Panc1 (cell line): ENCODE measurements at regions not wholly inside any gene's neighbourhood (a gene's known extent, or its start where the extent isn't known, plus 50 kb on each side); places are given as distances from the start of the nearest gene placed in this dataset.

Experiments used
- ATAC-seq: fragments of 200-7000 bp; cut with Tn5 transposase; 2 replicates; pipeline ENCODE4 v1.9.1; 2020; ENCODE audit warnings: mild to moderate bottlenecking, moderate library complexity
- BruUV-seq: library from RNA; stranded (reverse); fragments of 400-500 nt; replicated peaks from 2 replicates; lab custom pipeline; 2021; lab: Mats Ljungman, UMichigan
- CTCF ChIA-PET: fragments of 300-600 bp; sonication (Branson Sonifier 250); formaldehyde crosslinking; loops from one replicate; lab custom pipeline; 2022; ENCODE audit warnings: antibody characterized with exemption; lab: Charles Lee
- POLR2A ChIA-PET: fragments of 300-600 bp; sonication (Branson Sonifier 250); formaldehyde crosslinking; loops from one replicate; lab custom pipeline; 2022; ENCODE audit warnings: antibody characterized with exemption; lab: Charles Lee
- DNase-seq: peaks from one replicate; pipeline ENCODE4 v3.0.0-alpha.2; 2010; ENCODE audit warnings: low read depth, low spot score
- H3K27ac ChIP-seq: 2 replicates; pipeline ENCODE4 v1.5.1; 2011; ENCODE audit warnings: mild to moderate bottlenecking, low read length, inconsistent platforms
- H3K27me3 ChIP-seq: fragments of 200-500 bp; sonication (Bioruptor generic); 2 replicates; pipeline ENCODE4 v1.6.0; 2014; ENCODE audit warnings: low read length, inconsistent platforms; ENCODE audit not compliant: control insufficient read depth, insufficient read depth
- H3K36me3 ChIP-seq: fragments of 200-500 bp; sonication (Bioruptor generic); 2 replicates; pipeline ENCODE4 v1.5.1; 2014; ENCODE audit warnings: inconsistent platforms, mild to moderate bottlenecking, low read length, moderate library complexity; ENCODE audit not compliant: control insufficient read depth, insufficient read depth
- H3K4me1 ChIP-seq: 2 replicates; pipeline ENCODE4 v1.5.1; 2011; ENCODE audit warnings: inconsistent platforms, mild to moderate bottlenecking, low read length, moderate library complexity; ENCODE audit not compliant: control insufficient read depth, insufficient read depth
- H3K4me3 ChIP-seq, 2 experiments: 2 replicates each; pipeline ENCODE4 v1.5.1; 2011 to 2012; ENCODE audit warnings: low read depth in 2 of 2, low read length in 2 of 2, mild to moderate bottlenecking in 2 of 2, inconsistent platforms in 1 of 2, moderate library complexity in 1 of 2
- H3K9me3 ChIP-seq: fragments of 200-500 bp; sonication (Bioruptor generic); 2 replicates; pipeline ENCODE4 v1.5.1; 2014; ENCODE audit warnings: low read depth, mild to moderate bottlenecking, inconsistent platforms, low read length, moderate library complexity; ENCODE audit not compliant: control insufficient read depth, insufficient read depth
- CTCF ChIP-seq: fragments of 450-650 bp; IDR thresholded peaks from 2 replicates; pipeline ENCODE4 v1.5.1; 2017; ENCODE audit warnings: mild to moderate bottlenecking
- POLR2AphosphoS5 ChIP-seq: IDR thresholded peaks from 2 replicates; pipeline ENCODE4 v1.6.1; 2012; ENCODE audit warnings: mild to moderate bottlenecking, low read depth, low read length, moderate library complexity
- REST ChIP-seq, 2 experiments: IDR thresholded peaks; 2 replicates each; pipeline ENCODE4 v1.6.1; 2011 to 2012; ENCODE audit warnings: low read depth in 2 of 2, control low read depth in 1 of 2, low read length in 1 of 2, mild to moderate bottlenecking in 1 of 2, moderate library complexity in 1 of 2; ENCODE audit not compliant: insufficient read depth in 1 of 2
- SIN3A ChIP-seq: IDR thresholded peaks from 2 replicates; pipeline ENCODE4 v1.6.1; 2012; ENCODE audit warnings: low read depth, mild to moderate bottlenecking, low read length, moderate library complexity, borderline replicate concordance; ENCODE audit not compliant: insufficient read depth
- TCF7L2 ChIP-seq: IDR thresholded peaks from 2 replicates; pipeline ENCODE4 v1.6.1; 2011; ENCODE audit warnings: mild to moderate bottlenecking, low read depth, low read length, inconsistent platforms
- in situ Hi-C: cut with HindIII; loops from 2 replicates; pipeline ENCODE4 v1.10.0; 2016; ENCODE audit warnings: low sequenced_read_pairs, low pct_unique_long_range_greater_than_20kb
- intact Hi-C: fragments of 100-400 bp; cut with micrococcal nuclease; formaldehyde crosslinking; loops from one replicate; pipeline ENCODE4 v1.10.0; 2022; ENCODE audit not compliant: unreplicated experiment

GRCh38 chr4:86441175-86441936 lies 81.5 kb upstream of the MAPK10 start:
- TF ChIP-seq POLR2AphosphoS5, result no peak
- ChIA-PET POLR2A (no interaction called here), CTCF (no interaction called here)
- BruUV-seq, result no TSS peak
- ATAC-seq, result no peak
- Histone ChIP-seq H3K4me3 (no peak overlapping the region), H3K27me3 (no peaks in the 10 kb centered on the region), H3K9me3 (no peaks in the 10 kb centered on the region), H3K36me3 (no peaks in the 10 kb centered on the region), H3K27ac (no peak overlapping the region), H3K4me1 (no peaks in the 10 kb centered on the region)
- no peak for DNase-seq
- intact Hi-C loops, result no loop called here
- in situ Hi-C loops, result no loop called here

GRCh38 chr4:86442881-86443280 lies 83.0 kb upstream of the MAPK10 start:
- H3K36me3 ChIP-seq, result no peaks in the 10 kb centered on the region
- in situ Hi-C loops (no loop called here), intact Hi-C loops (no loop called here)
- BruUV-seq, result no TSS peak
- ChIA-PET POLR2A (no interaction called here), CTCF (no interaction called here)
- no peaks in the 10 kb centered on the region for H3K27me3 ChIP-seq
- TF ChIP-seq REST (IDR thresholded peaks at IDR 0.05; ENCODE audit: insufficient read depth in 1 of 2, low read depth in 2 of 2, low read length in 1 of 2), result no peak
- TF ChIP-seq POLR2AphosphoS5, result no peak
- TF ChIP-seq SIN3A, result no peak
- TF ChIP-seq CTCF, result no peak
- no peak for TF ChIP-seq TCF7L2
- ATAC-seq (no peak), DNase-seq (no peak)
- H3K27ac ChIP-seq, result no peak overlapping the region
- H3K4me3 ChIP-seq, result no peak overlapping the region
- no peaks in the 10 kb centered on the region for H3K9me3 ChIP-seq
- H3K4me1 ChIP-seq, result no peaks in the 10 kb centered on the region

- Histone ChIP-seq H3K36me3 (no peaks in the 10 kb centered on the region), H3K27me3 (no peaks in the 10 kb centered on the region), H3K9me3 (no peaks in the 10 kb centered on the region), H3K27ac (no peak overlapping the region), H3K4me1 (no peaks in the 10 kb centered on the region), H3K4me3 (no peak overlapping the region)
- DNase-seq (no peak), ATAC-seq (no peak)
- in situ Hi-C loops, result no loop called here
- TF ChIP-seq POLR2AphosphoS5 (no peak), REST (IDR thresholded peaks at IDR 0.05; ENCODE audit: insufficient read depth in 1 of 2, low read depth in 2 of 2, low read length in 1 of 2) (no peak), TCF7L2 (no peak), CTCF (no peak), SIN3A (no peak)
- POLR2A ChIA-PET, result no interaction called here
- intact Hi-C loops, result no loop called here
- CTCF ChIA-PET, result no interaction called here
- no TSS peak for BruUV-seq
These were observed 83.6 kb upstream of the MAPK10 start for GRCh38 chr4:86443495-86443894.
